Ishikawa (cell line): ENCODE measurements at regions not wholly inside any gene's neighbourhood (a gene's known extent, or its start where the extent isn't known, plus 50 kb on each side); places are given as distances from the start of the nearest gene placed in this dataset.

ENCODE experiments used
- CEBPB ChIP-seq: IDR thresholded peaks from 2 replicates; pipeline ENCODE4 v1.6.1; 2012
- EP300 ChIP-seq: IDR thresholded peaks from 2 replicates; pipeline ENCODE4 v1.6.1; 2012; ENCODE audit warnings: borderline replicate concordance
- MAX ChIP-seq: IDR thresholded peaks from 2 replicates; pipeline ENCODE4 v1.6.1; 2012
- RAD21 ChIP-seq: IDR thresholded peaks from 2 replicates; pipeline ENCODE4 v1.6.1; 2012; ENCODE audit warnings: low read depth
- TAF1 ChIP-seq: IDR thresholded peaks from 2 replicates; pipeline ENCODE4 v1.6.1; 2012; ENCODE audit warnings: low read depth, mild to moderate bottlenecking
- TCF12 ChIP-seq: IDR thresholded peaks from 2 replicates; pipeline ENCODE4 v1.6.1; 2012; ENCODE audit warnings: low read depth
- TF ChIP-seq, protein P1 (sequence below): IDR thresholded peaks from 2 replicates; pipeline ENCODE4 v1.6.1; 2012; ENCODE audit warnings: low read depth, mild to moderate bottlenecking

- no peak for TF ChIP-seq TAF1
- no peak for TF ChIP-seq CEBPB
- TF ChIP-seq, protein P1, sequence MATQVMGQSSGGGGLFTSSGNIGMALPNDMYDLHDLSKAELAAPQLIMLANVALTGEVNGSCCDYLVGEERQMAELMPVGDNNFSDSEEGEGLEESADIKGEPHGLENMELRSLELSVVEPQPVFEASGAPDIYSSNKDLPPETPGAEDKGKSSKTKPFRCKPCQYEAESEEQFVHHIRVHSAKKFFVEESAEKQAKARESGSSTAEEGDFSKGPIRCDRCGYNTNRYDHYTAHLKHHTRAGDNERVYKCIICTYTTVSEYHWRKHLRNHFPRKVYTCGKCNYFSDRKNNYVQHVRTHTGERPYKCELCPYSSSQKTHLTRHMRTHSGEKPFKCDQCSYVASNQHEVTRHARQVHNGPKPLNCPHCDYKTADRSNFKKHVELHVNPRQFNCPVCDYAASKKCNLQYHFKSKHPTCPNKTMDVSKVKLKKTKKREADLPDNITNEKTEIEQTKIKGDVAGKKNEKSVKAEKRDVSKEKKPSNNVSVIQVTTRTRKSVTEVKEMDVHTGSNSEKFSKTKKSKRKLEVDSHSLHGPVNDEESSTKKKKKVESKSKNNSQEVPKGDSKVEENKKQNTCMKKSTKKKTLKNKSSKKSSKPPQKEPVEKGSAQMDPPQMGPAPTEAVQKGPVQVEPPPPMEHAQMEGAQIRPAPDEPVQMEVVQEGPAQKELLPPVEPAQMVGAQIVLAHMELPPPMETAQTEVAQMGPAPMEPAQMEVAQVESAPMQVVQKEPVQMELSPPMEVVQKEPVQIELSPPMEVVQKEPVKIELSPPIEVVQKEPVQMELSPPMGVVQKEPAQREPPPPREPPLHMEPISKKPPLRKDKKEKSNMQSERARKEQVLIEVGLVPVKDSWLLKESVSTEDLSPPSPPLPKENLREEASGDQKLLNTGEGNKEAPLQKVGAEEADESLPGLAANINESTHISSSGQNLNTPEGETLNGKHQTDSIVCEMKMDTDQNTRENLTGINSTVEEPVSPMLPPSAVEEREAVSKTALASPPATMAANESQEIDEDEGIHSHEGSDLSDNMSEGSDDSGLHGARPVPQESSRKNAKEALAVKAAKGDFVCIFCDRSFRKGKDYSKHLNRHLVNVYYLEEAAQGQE: no peak
- no peak for TF ChIP-seq TCF12
- no peak for TF ChIP-seq RAD21
- TF ChIP-seq EP300: no peak
- TF ChIP-seq MAX: no peak
Measured at GRCh38 chr4:128471576-128471975, 184.0 kb upstream of the PGRMC2 start.
